ENCODE measurements at regions not wholly inside any gene's neighbourhood (a gene's known extent, or its start where the extent isn't known, plus 50 kb on each side); places are given as distances from the start of the nearest gene placed in this dataset.

GRCh38 chr1:98045767-98046641 lies 125.2 kb upstream of the DPYD start:
- DNase-seq (ENCODE audit: low spot score) (no peak), FAIRE-seq (no peak)

DNA sequence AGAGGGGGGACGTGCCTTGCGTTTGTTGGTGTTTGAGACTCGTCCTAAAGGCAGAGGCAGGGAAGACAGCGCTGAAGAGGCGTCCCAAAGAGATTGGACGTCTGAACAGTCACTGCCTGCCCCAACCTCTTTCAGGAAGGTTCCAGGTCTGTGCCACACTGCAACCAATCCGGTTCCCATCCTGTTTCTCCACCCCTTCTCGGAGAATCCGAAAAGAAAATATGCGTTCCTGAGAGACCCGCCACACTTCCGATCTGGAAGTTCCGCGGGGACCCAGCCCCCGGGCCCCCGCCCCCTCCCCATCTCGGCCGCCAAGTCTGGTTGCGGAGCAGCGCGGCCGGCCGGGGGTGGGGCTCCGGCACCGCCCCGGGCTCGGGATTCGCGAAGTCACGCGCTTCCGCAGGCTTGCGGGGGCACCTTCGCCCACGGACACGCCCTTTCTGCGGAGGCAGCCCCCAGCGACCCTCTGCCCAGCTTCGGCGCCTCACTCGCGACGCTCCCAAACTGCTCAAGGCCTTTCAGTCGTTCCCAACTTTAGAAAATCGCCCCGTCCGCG lies 124.5 kb upstream of the DPYD start:
- FAIRE-seq: no peak
- DNase-seq (ENCODE audit: low spot score): no peak

DNA sequence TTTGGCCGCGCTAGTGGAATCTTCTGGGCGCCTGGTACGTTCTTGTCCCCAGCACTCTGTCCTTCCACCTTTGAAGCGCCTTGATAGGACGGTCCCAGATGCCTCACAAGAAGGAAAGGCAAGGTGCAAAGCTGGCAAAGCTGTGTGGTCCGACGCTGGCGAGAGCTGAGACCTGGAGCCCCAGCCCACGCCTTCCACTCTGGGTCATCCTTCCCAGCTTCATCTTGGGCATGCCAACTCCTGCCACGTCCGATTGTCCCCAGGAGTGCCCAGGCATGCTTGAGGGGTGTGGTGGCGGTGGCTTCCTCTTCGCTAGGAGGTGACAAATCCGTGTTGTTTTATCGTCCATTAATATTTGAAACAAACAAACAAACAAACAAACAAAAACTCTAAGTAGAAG lies 123.9 kb upstream of the DPYD start:
- DNase-seq (ENCODE audit: low spot score): no peak
- no peak for FAIRE-seq

DNA sequence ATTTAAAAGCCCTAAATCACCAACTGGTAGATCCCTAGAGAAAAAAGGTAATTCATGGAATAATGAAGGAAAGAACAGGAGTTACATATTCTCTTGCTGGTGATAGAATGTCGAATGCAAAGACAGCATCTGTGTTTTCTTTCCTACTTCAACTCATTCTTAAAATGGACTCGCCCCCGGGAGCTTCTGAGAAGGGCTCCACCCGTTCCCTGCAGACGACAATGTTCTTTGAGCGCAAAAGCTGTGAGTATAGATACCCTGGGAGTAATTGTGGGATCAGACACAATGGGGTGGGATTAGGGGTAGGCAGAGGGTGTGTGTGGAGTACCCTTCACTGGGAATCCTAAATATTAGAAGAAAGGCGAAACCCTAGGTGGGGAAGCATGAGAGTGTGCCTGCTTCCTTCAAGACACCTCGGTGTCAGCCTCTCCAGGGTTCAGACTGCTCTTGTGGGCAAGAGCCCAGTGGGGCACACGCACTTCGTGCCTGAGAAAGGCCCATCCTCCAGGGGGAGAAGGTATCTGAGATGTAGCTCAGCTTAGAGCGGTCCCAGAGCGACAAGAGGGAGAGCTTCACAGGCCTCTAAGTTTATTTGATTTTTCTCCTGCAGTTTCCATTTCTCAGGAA lies 123.3 kb upstream of the DPYD start:
- no peak for FAIRE-seq
- no peak for DNase-seq (ENCODE audit: low spot score)

DNA sequence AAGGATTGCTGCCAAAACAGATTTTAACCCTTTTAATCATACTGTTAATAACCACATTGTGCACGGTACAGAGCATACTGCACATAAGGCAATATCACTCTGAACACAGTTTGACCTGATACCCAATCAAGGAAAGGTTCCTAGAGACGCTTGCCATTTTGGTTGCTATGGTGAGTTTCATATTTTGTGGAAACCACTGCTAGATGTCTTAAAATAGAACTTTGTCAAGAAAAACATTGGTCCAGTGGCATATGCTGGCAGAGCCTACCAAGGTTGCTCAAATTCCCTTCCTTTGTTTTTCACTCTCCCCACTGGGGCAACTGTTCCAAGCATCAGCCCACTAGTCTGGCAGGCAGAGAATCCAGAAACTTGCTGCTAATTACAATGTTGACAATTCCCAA lies 114.8 kb upstream of the DPYD start:
- DNase-seq (ENCODE audit: low spot score): no peak
- FAIRE-seq: no peak

- no peak for FAIRE-seq
- no peak for DNase-seq (ENCODE audit: low spot score)
These were observed 113.7 kb upstream of the DPYD start for GRCh38 chr1:98034505-98034904.

DNA sequence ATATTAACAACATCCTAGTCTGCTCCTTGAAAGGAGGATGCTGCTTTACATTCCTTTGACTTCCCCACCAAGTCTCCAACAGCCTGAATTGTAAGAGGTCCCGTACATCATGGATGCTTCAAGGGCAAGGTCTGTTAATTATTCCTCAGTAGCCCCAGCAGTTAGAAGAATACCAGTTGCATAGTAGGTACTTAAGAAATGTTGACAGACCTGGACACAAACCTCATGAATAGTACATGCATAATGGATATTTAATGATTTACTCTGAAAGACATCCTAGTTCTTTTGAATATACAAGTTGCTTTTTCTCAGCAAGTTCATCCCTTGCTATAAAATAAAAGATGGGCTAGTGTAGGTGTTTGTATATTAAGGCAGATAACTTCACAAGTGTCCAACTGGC lies 112.1 kb upstream of the DPYD start:
- FAIRE-seq: no peak

GRCh38 chr1:98030976-98031375 lies 110.1 kb upstream of the DPYD start:
- no peak for DNase-seq (ENCODE audit: low spot score)
- FAIRE-seq: no peak

More for the DNA sequence above, 112.1 kb upstream of the DPYD start:
- no peak for DNase-seq (ENCODE audit: low spot score)

- FAIRE-seq: no peak
- peak; percentile 45 for DNase-seq (ENCODE audit: low spot score)
These were observed 109.6 kb upstream of the DPYD start for GRCh38 chr1:98030483-98030882.

DNA sequence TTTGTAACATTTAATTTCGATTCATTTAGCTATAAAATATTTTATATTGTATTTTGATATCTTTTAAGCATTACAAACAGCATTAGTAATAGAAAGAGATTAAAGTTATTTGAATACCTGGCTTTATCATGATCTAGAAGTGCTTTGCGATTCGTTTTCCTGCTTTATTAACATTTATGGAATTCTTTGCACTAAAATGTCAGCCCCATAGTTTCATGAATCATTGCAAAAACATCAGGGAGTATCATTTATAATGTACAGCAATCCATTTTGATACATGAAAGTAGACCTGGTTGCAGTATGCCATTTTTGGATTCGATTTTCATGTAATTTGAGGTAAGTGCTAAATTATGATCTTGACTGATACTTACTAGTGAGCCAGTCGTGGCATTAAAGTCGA lies 108.0 kb upstream of the DPYD start:
- no peak for FAIRE-seq

DNA sequence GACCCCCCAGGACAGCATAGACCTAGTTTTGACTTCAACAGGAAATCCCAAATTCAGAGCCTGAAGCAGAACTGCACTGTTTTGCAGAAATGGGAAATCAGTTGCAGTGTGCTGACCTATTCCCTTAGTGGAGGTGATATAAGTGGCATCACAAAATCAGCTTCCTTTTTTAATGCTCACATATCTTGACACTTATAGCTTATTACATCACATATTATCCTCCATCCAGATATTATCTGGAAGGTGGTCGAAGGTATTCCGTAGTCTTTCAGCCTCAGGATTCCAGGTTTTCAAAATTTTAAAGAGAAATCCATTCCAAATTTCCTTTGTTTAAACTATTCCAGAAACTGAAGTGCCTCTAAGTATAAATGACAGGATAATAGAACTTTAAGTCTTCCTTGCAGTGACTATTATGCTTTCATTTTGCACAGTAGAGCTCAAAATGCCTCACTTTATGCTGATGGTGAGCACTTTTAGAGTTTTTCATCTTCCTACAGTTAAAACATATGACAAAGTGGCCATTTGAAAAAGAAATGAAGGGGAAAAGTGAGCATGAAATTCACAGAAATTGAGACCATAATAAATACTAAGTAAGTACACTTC lies 106.4 kb upstream of the DPYD start:
- FAIRE-seq: no peak
- no peak for DNase-seq (ENCODE audit: low spot score)

More for the DNA sequence above, 108.0 kb upstream of the DPYD start:
- no peak for DNase-seq (ENCODE audit: low spot score)

DNA sequence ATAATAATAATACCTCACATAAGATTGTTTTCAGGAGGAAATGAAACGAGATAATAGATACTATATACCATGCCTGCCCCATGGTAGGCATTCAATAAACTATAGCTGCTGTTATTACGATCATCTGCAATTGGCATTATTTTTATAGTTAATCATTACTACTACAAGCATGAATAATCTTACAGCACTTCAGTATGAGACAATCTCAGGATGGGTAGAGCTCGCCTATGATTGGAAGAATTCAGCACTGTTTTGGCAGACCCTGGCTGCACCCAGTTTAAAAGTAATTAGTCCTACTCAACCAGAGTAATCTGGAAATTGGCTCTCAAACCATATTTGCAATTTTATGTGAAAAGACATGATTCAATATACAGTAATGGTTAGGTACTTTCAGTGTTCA lies 105.0 kb upstream of the DPYD start:
- no peak for DNase-seq (ENCODE audit: low spot score)
- FAIRE-seq: no peak

GRCh38 chr1:98021126-98021525 lies 100.3 kb upstream of the DPYD start:
- no peak for FAIRE-seq
- no peak for DNase-seq (ENCODE audit: low spot score)

GRCh38 chr1:98019747-98020146 lies 98.9 kb upstream of the DPYD start:
- no peak for DNase-seq (ENCODE audit: low spot score)

GRCh38 chr1:98018074-98018473 lies 97.2 kb upstream of the DPYD start:
- DNase-seq (ENCODE audit: low spot score): no peak
- FAIRE-seq: no peak

More at GRCh38 chr1:98019747-98020146, 98.9 kb upstream of the DPYD start:
- no peak for FAIRE-seq

DNA sequence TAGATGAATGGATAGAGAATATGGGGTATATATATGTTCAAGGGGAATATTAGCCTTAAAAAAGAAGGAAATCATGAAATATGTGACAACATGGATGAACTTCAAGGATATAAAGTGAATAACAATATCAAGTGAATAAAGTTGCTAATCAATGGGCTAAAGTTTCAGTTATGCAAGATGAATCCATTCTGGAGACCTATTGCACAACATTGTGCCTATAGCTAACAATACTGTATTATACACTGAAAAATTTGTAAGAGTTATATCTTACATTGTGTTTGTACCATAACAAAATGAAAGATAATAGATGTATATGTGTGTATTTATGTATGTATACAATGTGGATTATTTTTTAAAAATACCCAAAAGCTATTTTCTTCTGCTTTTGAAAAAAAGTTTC lies 96.3 kb upstream of the DPYD start:
- peak; percentile 10 for FAIRE-seq
- no peak for DNase-seq (ENCODE audit: low spot score)

GRCh38 chr1:98008373-98008772 lies 87.5 kb upstream of the DPYD start:
- FAIRE-seq (no peak), DNase-seq (ENCODE audit: low spot score) (no peak)

- DNase-seq (ENCODE audit: low spot score) (peak; percentile 72), FAIRE-seq (peak; percentile 91)
These were observed 84.6 kb upstream of the DPYD start for GRCh38 chr1:98005326-98006010.

- DNase-seq (ENCODE audit: low spot score): peak; percentile 18
- FAIRE-seq: peak; percentile 90
These were observed 82.6 kb upstream of the DPYD start for GRCh38 chr1:98003442-98003841.

- no peak for FAIRE-seq
These were observed 81.5 kb upstream of the DPYD start for GRCh38 chr1:98002288-98002687.

DNA sequence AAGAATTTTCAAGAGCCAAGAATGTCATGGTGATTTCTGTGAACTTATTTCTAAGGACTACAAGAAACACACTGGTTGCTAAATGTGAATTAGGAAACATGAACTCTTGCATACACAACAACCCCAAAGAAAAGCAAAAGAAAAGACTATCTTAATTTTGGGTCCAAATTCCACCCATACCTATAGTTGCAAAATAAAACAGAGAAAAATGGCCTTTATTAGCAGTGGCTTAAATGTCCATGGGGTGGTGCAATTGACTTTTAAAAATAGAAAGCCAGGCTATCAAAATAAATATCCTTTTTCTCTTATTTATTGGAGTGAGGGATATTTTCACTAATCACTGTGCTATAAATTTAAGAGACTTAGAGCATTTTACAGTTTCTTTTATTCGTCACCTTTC lies 80.9 kb upstream of the DPYD start:
- FAIRE-seq (no peak), DNase-seq (ENCODE audit: low spot score) (no peak)

More at GRCh38 chr1:98002288-98002687, 81.5 kb upstream of the DPYD start:
- DNase-seq (ENCODE audit: low spot score): no peak
